ENCODE measurements at regions not wholly inside any gene's neighbourhood (a gene's known extent, or its start where the extent isn't known, plus 50 kb on each side); places are given as distances from the start of the nearest gene placed in this dataset.

- DNase-seq (ENCODE audit: low spot score) = no peak
These were observed 205.1 kb upstream of the RGMB start for GRCh38 chr5:98568336-98568735.

- no peak for DNase-seq (ENCODE audit: low spot score)
These were observed 204.2 kb upstream of the RGMB start for GRCh38 chr5:98569288-98569687.

GRCh38 chr5:98570010-98570409 is 203.5 kb upstream of the RGMB start:
- DNase-seq (ENCODE audit: low spot score) = no peak

GRCh38 chr5:98570661-98571191 is 202.7 kb upstream of the RGMB start:
- no peak for DNase-seq (ENCODE audit: low spot score)

- DNase-seq (ENCODE audit: low spot score) = no peak
These were observed 199.6 kb upstream of the RGMB start for GRCh38 chr5:98573834-98574320.

GRCh38 chr5:98576275-98576674 is 197.2 kb upstream of the RGMB start:
- no peak for DNase-seq (ENCODE audit: low spot score)

- DNase-seq (ENCODE audit: low spot score) = no peak
These were observed 195.0 kb upstream of the RGMB start for GRCh38 chr5:98578438-98578837.

- no peak for DNase-seq (ENCODE audit: low spot score)
These were observed 192.1 kb upstream of the RGMB start for GRCh38 chr5:98581112-98581997.

- DNase-seq (ENCODE audit: low spot score) = no peak
These were observed 189.9 kb upstream of the RGMB start for GRCh38 chr5:98583586-98583985.

GRCh38 chr5:98585661-98586310 is 187.7 kb upstream of the RGMB start:
- no peak for DNase-seq (ENCODE audit: low spot score)

GRCh38 chr5:98586581-98586980 is 186.9 kb upstream of the RGMB start:
- DNase-seq (ENCODE audit: low spot score) = no peak

GRCh38 chr5:98587166-98587565 is 186.3 kb upstream of the RGMB start:
- DNase-seq (ENCODE audit: low spot score) = no peak

GRCh38 chr5:98588215-98588614 is 185.2 kb upstream of the RGMB start:
- DNase-seq (ENCODE audit: low spot score) = no peak

GRCh38 chr5:98593418-98593817 is 180.0 kb upstream of the RGMB start:
- DNase-seq (ENCODE audit: low spot score) = no peak

GRCh38 chr5:98594098-98594497 is 179.4 kb upstream of the RGMB start:
- no peak for DNase-seq (ENCODE audit: low spot score)

- DNase-seq (ENCODE audit: low spot score) = no peak
These were observed 174.4 kb upstream of the RGMB start for GRCh38 chr5:98599016-98599415.

GRCh38 chr5:98602534-98603112 is 170.8 kb upstream of the RGMB start:
- DNase-seq (ENCODE audit: low spot score) = no peak

GRCh38 chr5:98603456-98603855 is 170.0 kb upstream of the RGMB start:
- no peak for DNase-seq (ENCODE audit: low spot score)

- no peak for DNase-seq (ENCODE audit: low spot score)
These were observed 169.2 kb upstream of the RGMB start for GRCh38 chr5:98604301-98604700.

- no peak for DNase-seq (ENCODE audit: low spot score)
These were observed 168.6 kb upstream of the RGMB start for GRCh38 chr5:98604721-98605425.

- DNase-seq (ENCODE audit: low spot score) = no peak
These were observed 168.0 kb upstream of the RGMB start for GRCh38 chr5:98605426-98605825.

GRCh38 chr5:98606961-98607360 is 166.5 kb upstream of the RGMB start:
- no peak for DNase-seq (ENCODE audit: low spot score)
